ENCODE measurements at regions not wholly inside any gene's neighbourhood (a gene's known extent, or its start where the extent isn't known, plus 50 kb on each side); places are given as distances from the start of the nearest gene placed in this dataset.

GRCh38 chr5:97838214-97838613, 655.2 kb upstream of the RIOK2 start (continued):
- no peak for TF ChIP-seq ZNF707 (tag by site-specific recombination; IDR thresholded peaks at IDR 0.05)
- TF ChIP-seq TRIM28 (IDR thresholded peaks at IDR 0.05; ENCODE audit: borderline replicate concordance, low read length): no peak
- 0 out of 2 replicates have a peak, but pooled peaks have one; percentile 25 for TF ChIP-seq WT1 (tag by site-specific recombination; IDR thresholded peaks at IDR 0.05)
- TF ChIP-seq GLI2 (tag by site-specific recombination; IDR thresholded peaks at IDR 0.05; ENCODE audit: borderline replicate concordance, low read depth): peak; percentile 16; the same call in 1 of the 2 replicates
- no peak for TF ChIP-seq ZNF623 (tag by site-specific recombination; IDR thresholded peaks at IDR 0.05)
- no peak for TF ChIP-seq ZNF830 (tag by site-specific recombination; IDR thresholded peaks at IDR 0.05; ENCODE audit: low read depth)
- TF ChIP-seq SP7 (tag by site-specific recombination; IDR thresholded peaks at IDR 0.05): peak; percentile 72
- TF ChIP-seq HOXD13 (CRISPR knock-in tag; IDR thresholded peaks at IDR 0.05; ENCODE audit: borderline replicate concordance): peak; percentile 79; the same call in 1 of the 2 replicates
- TF ChIP-seq ZNF302 (tag by site-specific recombination; IDR thresholded peaks at IDR 0.05; ENCODE audit: low read depth): no peak
- peak; percentile 82 for TF ChIP-seq ZNF366 (tag by site-specific recombination; conservative IDR thresholded peaks at IDR 0.05)
- no peak for TF ChIP-seq ZNF112 (tag by site-specific recombination; IDR thresholded peaks at IDR 0.05)
- no peak for TF ChIP-seq ZBTB17 (tag by site-specific recombination; IDR thresholded peaks at IDR 0.05)
- no peak for TF ChIP-seq ZFP3 (tag by site-specific recombination; IDR thresholded peaks at IDR 0.05; ENCODE audit: low read depth)
- TF ChIP-seq ZNF121 (tag by site-specific recombination; IDR thresholded peaks at IDR 0.05): no peak
- no peak for TF ChIP-seq ZNF791 (tag by site-specific recombination; IDR thresholded peaks at IDR 0.05)
- TF ChIP-seq GLI4 (tag by site-specific recombination; IDR thresholded peaks at IDR 0.05): no peak
- TF ChIP-seq ZNF571 (tag by site-specific recombination; IDR thresholded peaks at IDR 0.05): no peak
- TF ChIP-seq ZNF132 (tag by site-specific recombination; IDR thresholded peaks at IDR 0.05; ENCODE audit: borderline replicate concordance): no peak
- no peak for TF ChIP-seq GFI1B (tag by site-specific recombination; IDR thresholded peaks at IDR 0.05)
- TF ChIP-seq MYNN (tag by site-specific recombination; IDR thresholded peaks at IDR 0.05; ENCODE audit: borderline replicate concordance): no peak
- TF ChIP-seq KLF10 (tag by site-specific recombination; IDR thresholded peaks at IDR 0.05): no peak
- TF ChIP-seq SETDB1 (IDR thresholded peaks at IDR 0.05; ENCODE audit: insufficient read length, low read length): no peak
- TF ChIP-seq ZNF221 (tag by site-specific recombination; IDR thresholded peaks at IDR 0.05; ENCODE audit: borderline replicate concordance): no peak
- TF ChIP-seq ZNF473 (tag by site-specific recombination; IDR thresholded peaks at IDR 0.05): no peak
- no peak for TF ChIP-seq ZNF214 (tag by site-specific recombination; IDR thresholded peaks at IDR 0.05; ENCODE audit: borderline replicate concordance)
- no peak for TF ChIP-seq ZFP41 (tag by site-specific recombination; IDR thresholded peaks at IDR 0.05; ENCODE audit: borderline replicate concordance)
- TF ChIP-seq ZNF777 (tag by site-specific recombination; IDR thresholded peaks at IDR 0.05; ENCODE audit: borderline replicate concordance): no peak
- no peak for TF ChIP-seq ZBTB49 (tag by site-specific recombination; IDR thresholded peaks at IDR 0.05; ENCODE audit: low read depth)
- 0 out of 2 replicates have a peak, but pooled peaks have one; percentile 29 for TF ChIP-seq FEZF1 (tag by site-specific recombination; IDR thresholded peaks at IDR 0.05)
- peak; percentile 31; the same call in 1 of the 2 replicates for TF ChIP-seq OSR2 (tag by site-specific recombination; IDR thresholded peaks at IDR 0.05)
- TF ChIP-seq ZNF202 (tag by site-specific recombination; IDR thresholded peaks at IDR 0.05; ENCODE audit: borderline replicate concordance): no peak
- TF ChIP-seq SALL2 (tag by site-specific recombination; IDR thresholded peaks at IDR 0.05; ENCODE audit: borderline replicate concordance): no peak
- no peak for TF ChIP-seq ZNF362 (tag by site-specific recombination; IDR thresholded peaks at IDR 0.05)
- TF ChIP-seq BCL11B (tag by site-specific recombination; IDR thresholded peaks at IDR 0.05; ENCODE audit: low read depth): no peak
- TF ChIP-seq ZNF521 (tag by site-specific recombination; IDR thresholded peaks at IDR 0.05): no peak
- TF ChIP-seq ZNF629 (tag by site-specific recombination; IDR thresholded peaks at IDR 0.05): peak; percentile 75
- no peak for TF ChIP-seq ELK4 (IDR thresholded peaks at IDR 0.05; ENCODE audit: borderline replicate concordance, low read depth, low read length)
- TF ChIP-seq, protein P1, sequence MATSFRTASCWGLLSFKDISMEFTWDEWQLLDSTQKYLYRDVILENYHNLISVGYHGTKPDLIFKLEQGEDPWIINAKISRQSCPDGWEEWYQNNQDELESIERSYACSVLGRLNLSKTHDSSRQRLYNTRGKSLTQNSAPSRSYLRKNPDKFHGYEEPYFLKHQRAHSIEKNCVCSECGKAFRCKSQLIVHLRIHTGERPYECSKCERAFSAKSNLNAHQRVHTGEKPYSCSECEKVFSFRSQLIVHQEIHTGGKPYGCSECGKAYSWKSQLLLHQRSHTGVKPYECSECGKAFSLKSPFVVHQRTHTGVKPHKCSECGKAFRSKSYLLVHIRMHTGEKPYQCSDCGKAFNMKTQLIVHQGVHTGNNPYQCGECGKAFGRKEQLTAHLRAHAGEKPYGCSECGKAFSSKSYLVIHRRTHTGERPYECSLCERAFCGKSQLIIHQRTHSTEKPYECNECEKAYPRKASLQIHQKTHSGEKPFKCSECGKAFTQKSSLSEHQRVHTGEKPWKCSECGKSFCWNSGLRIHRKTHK (tag by site-specific recombination; IDR thresholded peaks at IDR 0.05): no peak
